NCI-H1694 (cell line): ENCODE measurements at regions not wholly inside any gene's neighbourhood (a gene's known extent, or its start where the extent isn't known, plus 50 kb on each side); places are given as distances from the start of the nearest gene placed in this dataset.
"Not testable (repeated sequence)": the region's sequence is repeated elsewhere in the genome, so short reads cannot be mapped to it uniquely, and the experiment has no call there.

Experiments used
- DNase-seq: peaks from one replicate; lab custom pipeline; 2025; lab: John Stamatoyannopoulos, UW

- DNase-seq: no peak
Observed at GRCh38 chr2:236991874-236992273, 93.8 kb upstream of the COPS8 start.

GRCh38 chr2:236993286-236993685 lies 92.4 kb upstream of the COPS8 start:
- DNase-seq: no peak

GRCh38 chr2:236994361-236994760 lies 91.3 kb upstream of the COPS8 start:
- DNase-seq: no peak

DNA sequence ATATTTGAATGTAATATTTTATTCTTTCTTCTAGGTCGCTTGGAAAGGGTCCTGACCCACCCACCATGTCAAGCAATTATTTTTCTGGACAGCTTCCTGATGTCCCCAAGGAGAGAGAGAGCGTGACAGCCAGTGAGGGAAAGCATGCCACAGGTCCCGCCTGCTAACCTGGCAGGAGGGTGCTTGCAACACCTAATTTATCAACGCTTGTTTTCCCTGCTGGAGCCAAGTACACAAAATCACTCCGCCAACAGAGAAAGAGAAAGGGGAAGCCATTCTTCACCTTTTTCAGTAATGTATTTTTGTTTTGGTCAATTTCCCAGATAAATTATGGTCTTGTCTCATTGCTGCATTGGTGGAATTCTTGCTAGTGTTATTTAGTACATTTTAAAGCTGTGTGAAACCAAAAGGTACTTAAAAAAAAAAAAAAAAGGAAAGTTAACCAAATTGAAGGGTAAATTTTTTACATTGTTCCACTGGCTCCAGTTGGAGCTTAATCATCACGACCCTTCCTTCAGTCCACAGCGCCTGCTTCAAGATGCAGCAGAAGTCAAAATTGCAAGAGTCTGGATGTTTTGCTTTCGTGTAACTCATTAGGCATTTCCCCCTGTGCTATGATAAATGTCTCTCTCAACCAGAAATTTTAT lies 88.5 kb upstream of the COPS8 start:
- no peak for DNase-seq

DNA sequence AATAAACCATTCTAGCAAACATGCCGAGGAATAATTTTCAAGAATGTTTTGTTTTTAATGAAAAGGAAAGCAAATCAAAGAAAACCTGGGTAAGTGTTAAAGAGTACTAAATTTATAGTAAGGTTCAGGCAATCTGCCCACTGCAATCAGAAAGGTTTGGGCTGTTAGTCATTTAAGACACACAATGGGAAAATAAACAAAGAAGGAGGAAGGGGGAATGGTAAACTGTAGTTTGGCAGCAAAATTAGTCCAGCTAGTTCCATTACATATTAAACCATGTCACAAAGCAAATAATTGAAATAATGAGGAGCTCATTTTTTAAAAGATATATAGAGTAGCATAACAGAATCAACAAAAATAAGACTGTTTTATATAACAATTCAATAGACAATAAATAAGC lies 87.5 kb upstream of the COPS8 start:
- no peak for DNase-seq

- no peak for DNase-seq
Observed at GRCh38 chr2:236998758-236999157, 86.9 kb upstream of the COPS8 start.

DNA sequence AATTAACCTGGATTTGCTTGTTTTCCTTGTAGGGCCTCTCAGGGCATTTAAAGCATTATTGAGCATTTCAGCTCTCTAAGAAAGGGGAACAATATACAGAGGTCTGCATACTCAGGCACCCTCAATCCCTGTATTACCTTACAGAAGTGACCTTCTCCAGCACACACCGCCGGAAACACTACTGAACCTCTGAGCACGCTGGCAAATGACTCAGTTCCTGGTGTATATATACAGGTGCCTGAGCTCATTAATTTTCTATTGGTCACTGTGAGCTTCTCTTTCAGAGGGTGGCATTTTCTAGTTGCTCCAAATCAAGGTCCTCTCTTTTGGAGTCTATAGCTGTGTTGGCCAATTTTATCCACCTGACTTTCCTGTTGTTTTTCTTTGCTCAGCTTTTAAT lies 85.2 kb upstream of the COPS8 start:
- no peak for DNase-seq

GRCh38 chr2:237005341-237005740 lies 80.3 kb upstream of the COPS8 start:
- DNase-seq: not testable (repeated sequence)

GRCh38 chr2:237011206-237011795 lies 74.4 kb upstream of the COPS8 start:
- DNase-seq: no peak

DNA sequence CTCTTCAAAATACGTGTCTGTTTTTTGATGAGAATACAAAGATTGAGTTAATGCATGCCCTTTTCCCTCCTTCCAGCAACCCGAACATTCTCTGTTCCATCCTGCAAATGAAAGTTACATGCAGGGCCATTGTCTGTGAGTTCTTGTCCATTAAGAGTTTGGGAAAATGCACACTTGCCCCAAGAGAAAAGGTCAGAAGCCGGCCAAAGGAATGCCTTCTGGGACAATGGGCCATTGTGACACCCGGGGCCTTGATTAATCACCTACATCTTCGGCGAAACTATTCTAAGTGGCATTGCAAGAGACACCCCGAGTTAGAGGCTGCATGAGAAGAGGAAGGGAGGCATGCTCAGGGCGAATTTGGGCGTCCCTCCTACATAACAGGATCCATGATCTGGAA lies 73.7 kb upstream of the COPS8 start:
- DNase-seq: no peak

DNA sequence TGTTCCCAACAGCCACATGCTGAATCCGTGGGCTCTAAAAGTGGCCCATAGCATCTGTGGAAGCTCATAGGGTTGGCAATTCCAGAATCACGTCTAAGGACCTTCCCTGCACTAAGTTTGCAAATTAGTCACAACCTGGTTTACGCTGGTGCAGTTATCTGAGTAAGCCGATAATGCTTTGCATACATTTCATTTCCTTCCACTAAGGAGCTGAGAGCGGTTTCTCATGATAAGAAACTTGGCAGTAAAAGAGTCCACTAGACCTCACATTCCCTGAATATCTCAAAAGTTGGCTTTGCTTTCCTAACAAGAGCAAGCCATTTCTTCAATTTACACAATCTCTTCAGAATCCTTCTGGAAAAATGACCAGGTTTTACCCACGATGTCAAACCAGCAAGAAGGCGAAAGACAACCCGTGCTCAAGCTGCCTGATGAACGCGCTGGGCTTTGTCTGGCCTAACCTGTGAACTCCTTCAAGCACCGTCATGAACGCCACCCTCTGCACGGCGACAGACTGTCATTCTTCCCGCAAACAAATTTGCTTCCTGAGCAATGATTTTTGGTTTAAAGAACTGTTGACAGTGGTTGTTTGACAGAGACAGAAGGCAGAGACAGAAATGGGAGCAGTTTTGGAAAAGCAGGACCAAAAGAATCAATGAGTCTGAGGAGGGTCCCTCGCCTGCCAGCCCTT lies 73.0 kb upstream of the COPS8 start:
- DNase-seq: no peak

GRCh38 chr2:237016121-237016915 lies 69.4 kb upstream of the COPS8 start:
- no peak for DNase-seq

GRCh38 chr2:237020090-237020489 lies 65.6 kb upstream of the COPS8 start:
- no peak for DNase-seq

- no peak for DNase-seq
Observed at GRCh38 chr2:237022533-237022932, 63.2 kb upstream of the COPS8 start.

- DNase-seq: no peak
Observed at GRCh38 chr2:237024255-237024654, 61.4 kb upstream of the COPS8 start.

DNA sequence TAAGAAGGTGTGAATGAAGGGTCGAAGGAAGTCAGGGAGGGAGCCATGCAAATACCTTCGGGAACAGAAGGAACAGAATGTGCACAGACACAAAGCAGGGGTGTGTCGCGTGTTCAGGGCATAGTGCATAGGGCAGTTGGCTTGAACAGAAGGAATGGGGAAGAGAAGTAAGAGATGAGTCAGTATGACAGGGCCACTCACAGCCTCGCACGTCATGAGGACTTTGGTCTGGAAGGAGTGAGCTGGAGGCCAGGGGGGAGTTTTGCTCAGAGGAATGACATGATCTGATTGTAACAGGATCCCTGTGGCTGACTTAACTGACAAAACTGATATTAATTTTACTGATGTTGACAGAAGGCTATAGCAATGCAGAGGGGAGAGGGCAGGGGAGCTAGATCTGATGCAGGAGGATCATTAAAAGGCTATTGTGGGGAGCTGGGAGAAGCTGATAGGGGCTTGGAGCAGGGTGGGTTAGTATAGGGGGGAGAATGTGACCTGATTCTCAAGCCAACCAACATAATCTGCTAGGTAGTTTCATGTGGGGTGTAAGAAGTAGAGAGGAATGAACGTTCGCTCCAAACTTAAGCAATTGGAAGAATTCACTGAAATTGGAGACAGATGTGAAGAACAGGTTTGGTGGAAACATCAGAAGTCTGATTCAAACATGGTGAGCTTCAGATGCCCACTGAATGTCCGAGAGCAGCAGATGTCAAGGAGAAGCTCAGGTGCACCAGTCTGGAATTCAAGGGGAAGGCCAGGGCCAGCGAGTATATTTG lies 60.4 kb upstream of the COPS8 start:
- DNase-seq: no peak

DNA sequence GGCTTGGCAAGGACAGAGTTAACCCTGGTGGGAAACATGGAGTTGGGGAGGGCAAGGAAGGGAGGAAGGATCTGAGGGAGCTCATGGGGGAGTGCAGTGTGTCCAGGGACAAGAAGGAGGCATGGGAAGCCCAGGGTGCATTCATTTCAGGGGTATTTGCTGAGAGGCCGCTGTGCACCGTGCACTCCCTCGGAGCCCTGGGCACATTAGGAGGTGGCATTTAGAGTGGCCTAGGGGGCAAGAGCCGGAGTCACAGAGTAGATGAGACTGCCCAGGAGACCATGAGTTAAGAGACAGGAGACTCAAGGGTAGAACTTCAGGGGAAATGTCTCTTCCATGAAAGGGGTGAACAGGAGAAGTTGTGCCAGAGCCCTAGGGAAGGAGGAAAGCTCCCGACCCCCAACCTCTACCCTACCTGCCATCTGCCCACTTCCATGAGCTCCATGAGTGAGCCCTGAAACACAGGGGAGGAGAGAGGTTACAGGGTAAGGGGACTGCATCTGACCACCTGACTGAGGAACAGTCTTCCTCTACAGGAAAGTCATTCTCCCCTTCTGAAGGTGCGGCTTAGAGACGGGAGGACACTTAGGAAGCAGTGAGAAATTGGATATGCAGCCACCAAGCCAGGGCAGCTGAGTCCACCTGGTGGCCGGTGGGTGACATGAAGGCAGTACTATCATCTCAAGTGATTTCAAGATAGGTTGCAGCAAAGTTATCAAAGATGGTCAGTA lies 58.5 kb upstream of the COPS8 start:
- peak; percentile 45 for DNase-seq

DNA sequence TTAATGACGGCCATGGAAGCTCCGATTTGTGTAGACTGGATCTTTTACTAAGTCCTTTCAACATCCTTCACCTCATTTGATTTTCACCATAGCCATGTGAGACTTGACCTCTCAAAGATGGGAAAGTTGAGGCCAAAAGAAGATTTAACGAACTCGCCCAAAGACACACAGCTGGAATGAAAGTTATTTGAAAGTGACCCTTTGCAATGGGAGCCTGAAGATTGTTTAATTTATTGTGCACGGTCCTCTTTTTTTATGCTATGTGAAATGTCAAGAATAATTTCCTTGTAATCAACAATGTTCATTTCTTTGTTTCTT lies 58.0 kb upstream of the COPS8 start:
- DNase-seq: no peak

- DNase-seq: no peak
Observed at GRCh38 chr2:237030382-237030781, 55.3 kb upstream of the COPS8 start.

DNA sequence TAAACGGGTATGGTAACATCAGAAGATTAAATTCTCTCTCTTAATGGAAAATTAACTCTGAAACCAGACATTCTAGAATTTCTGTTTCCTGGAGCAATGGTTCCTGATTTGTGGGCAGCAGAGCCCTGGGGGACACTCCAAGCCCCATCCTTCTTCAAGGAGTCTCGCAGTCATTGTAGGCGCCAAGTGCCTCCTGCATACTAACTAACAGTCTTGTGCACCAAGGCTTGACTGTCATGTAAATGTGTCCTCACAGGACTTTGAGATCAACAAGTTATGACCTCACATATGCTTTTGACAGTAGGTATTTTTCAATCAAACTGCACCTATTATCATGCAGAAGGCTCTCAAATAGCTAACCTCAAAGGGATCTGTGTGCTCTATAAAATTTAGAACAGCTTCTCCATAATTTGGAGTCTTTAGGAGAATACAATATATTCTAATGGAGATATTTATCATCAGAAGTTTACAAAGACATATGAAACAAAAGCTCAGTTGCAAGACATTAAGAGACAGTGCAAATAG lies 52.1 kb upstream of the COPS8 start:
- DNase-seq: no peak

GRCh38 chr2:237035781-237036475 lies 49.8 kb upstream of the COPS8 start:
- DNase-seq: no peak
